ENCODE measurements at regions not wholly inside any gene's neighbourhood (a gene's known extent, or its start where the extent isn't known, plus 50 kb on each side); places are given as distances from the start of the nearest gene placed in this dataset.

- H3K4me3 ChIP-seq (ENCODE audit: control insufficient read depth, low read depth, low read length), result no peak overlapping the region
- TF ChIP-seq, protein P1, sequence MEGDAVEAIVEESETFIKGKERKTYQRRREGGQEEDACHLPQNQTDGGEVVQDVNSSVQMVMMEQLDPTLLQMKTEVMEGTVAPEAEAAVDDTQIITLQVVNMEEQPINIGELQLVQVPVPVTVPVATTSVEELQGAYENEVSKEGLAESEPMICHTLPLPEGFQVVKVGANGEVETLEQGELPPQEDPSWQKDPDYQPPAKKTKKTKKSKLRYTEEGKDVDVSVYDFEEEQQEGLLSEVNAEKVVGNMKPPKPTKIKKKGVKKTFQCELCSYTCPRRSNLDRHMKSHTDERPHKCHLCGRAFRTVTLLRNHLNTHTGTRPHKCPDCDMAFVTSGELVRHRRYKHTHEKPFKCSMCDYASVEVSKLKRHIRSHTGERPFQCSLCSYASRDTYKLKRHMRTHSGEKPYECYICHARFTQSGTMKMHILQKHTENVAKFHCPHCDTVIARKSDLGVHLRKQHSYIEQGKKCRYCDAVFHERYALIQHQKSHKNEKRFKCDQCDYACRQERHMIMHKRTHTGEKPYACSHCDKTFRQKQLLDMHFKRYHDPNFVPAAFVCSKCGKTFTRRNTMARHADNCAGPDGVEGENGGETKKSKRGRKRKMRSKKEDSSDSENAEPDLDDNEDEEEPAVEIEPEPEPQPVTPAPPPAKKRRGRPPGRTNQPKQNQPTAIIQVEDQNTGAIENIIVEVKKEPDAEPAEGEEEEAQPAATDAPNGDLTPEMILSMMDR (IDR thresholded peaks at IDR 0.05; ENCODE audit: control insufficient read depth, insufficient read depth, low read depth, low read length, missing control alignments), result no peak
- no peak for DNase-seq (ENCODE audit: low read depth)
Observed at GRCh38 chr6:12614456-12614855, 102.1 kb upstream of the PHACTR1 start.

DNA sequence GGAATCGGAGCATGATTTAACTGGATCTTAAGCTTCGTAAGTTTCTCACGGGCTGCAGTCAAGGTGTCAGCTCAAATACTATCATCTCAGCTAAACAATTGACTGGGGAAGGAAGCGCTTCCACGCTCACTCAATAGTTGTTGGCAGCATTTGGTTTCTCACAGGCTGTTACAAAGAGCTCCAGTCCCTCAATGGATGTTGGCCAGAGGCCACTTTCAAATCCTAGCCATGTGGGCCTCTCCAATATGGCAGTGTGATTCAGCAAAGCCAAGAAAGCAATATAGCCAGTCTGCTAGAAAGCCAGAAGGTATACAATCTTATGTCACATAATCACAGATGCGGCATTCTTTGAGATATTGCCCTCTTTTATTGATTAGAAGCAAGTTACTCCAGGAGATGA, 98.3 kb upstream of the PHACTR1 start:
- TF ChIP-seq, protein P1 (IDR thresholded peaks at IDR 0.05; ENCODE audit: control insufficient read depth, insufficient read depth, low read depth, low read length, missing control alignments), result no peak
- H3K4me3 ChIP-seq (ENCODE audit: control insufficient read depth, low read depth, low read length), result no peak overlapping the region
- DNase-seq (ENCODE audit: low read depth), result no peak

GRCh38 chr6:12621754-12622153, 94.8 kb upstream of the PHACTR1 start:
- TF ChIP-seq, protein P1 (IDR thresholded peaks at IDR 0.05; ENCODE audit: control insufficient read depth, insufficient read depth, low read depth, low read length, missing control alignments), result no peak
- no peak for DNase-seq (ENCODE audit: low read depth)
- no peak overlapping the region for H3K4me3 ChIP-seq (ENCODE audit: control insufficient read depth, low read depth, low read length)

DNA sequence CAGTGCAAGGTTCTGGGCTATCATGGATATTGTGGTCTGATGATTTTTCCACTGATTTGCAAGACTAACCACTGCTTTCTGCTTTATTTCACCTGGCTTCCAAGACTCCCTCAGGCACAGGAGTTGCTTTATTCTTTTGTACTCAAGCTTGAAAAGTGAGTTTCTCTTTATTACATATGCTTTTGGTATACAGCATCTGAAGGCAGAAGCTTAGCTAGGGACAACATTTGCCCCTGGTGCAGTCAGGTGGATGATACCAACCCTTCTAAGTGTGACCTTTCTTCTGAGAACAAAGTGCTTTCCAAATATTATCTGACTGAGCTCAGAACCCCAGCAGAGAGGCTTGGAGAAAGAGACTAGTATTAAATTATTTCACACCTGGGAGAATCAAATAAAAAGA, 94.0 kb upstream of the PHACTR1 start:
- no peak overlapping the region for H3K4me3 ChIP-seq (ENCODE audit: control insufficient read depth, low read depth, low read length)
- TF ChIP-seq, protein P1 (IDR thresholded peaks at IDR 0.05; ENCODE audit: control insufficient read depth, insufficient read depth, low read depth, low read length, missing control alignments), result no peak
- DNase-seq (ENCODE audit: low read depth), result no peak

GRCh38 chr6:12624142-12624837, 92.3 kb upstream of the PHACTR1 start:
- DNase-seq (ENCODE audit: low read depth), result no peak
- TF ChIP-seq, protein P1 (IDR thresholded peaks at IDR 0.05; ENCODE audit: control insufficient read depth, insufficient read depth, low read depth, low read length, missing control alignments), result no peak
- H3K4me3 ChIP-seq (ENCODE audit: control insufficient read depth, low read depth, low read length), result no peak overlapping the region

GRCh38 chr6:12627053-12627452, 89.5 kb upstream of the PHACTR1 start:
- DNase-seq (ENCODE audit: low read depth), result no peak
- TF ChIP-seq, protein P1 (IDR thresholded peaks at IDR 0.05; ENCODE audit: control insufficient read depth, insufficient read depth, low read depth, low read length, missing control alignments), result no peak
- H3K4me3 ChIP-seq (ENCODE audit: control insufficient read depth, low read depth, low read length), result no peak overlapping the region
